Lower leg skin (tissue), 3 donors: ENCODE measurements at regions not wholly inside any gene's neighbourhood (a gene's known extent, or its start where the extent isn't known, plus 50 kb on each side); places are given as distances from the start of the nearest gene placed in this dataset.

Experiments used
- POLR2A ChIP-seq, 2 donors: fragments of 450-650 bp; IDR thresholded peaks; one replicate each; pipeline ENCODE4 v1.6.1; 2016 to 2017; ENCODE audit warnings: antibody characterized with exemption in 2 of 2, mild to moderate bottlenecking in 1 of 2, moderate library complexity in 1 of 2
- TF ChIP-seq, protein P1 (sequence below), 3 donors: fragments of 450-650 bp; IDR thresholded peaks; one replicate each; pipeline ENCODE4 v1.5.1; 2016; ENCODE audit warnings: antibody characterized with exemption in 3 of 3, mild to moderate bottlenecking in 3 of 3, moderate library complexity in 2 of 3

DNA sequence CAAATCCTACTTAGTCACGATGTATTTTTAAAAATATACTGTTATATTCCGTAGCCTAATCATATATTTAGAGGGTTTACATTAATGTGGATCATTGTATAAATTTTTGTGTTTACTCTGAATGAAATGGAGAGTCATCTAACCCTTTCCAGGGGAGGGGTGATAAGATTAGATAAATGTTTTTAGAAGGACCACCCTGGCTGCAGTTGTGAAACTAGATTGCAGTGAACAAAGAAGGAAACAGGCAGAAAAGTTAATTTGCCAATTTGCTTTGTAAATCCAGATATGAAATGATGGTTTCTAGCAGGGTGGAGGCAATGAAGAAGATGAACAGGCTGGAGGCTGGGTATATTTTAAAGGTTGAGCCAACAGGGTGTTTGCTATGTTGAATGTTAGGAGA, 477.7 kb upstream of the ZMIZ1 start:
- TF ChIP-seq, protein P1, sequence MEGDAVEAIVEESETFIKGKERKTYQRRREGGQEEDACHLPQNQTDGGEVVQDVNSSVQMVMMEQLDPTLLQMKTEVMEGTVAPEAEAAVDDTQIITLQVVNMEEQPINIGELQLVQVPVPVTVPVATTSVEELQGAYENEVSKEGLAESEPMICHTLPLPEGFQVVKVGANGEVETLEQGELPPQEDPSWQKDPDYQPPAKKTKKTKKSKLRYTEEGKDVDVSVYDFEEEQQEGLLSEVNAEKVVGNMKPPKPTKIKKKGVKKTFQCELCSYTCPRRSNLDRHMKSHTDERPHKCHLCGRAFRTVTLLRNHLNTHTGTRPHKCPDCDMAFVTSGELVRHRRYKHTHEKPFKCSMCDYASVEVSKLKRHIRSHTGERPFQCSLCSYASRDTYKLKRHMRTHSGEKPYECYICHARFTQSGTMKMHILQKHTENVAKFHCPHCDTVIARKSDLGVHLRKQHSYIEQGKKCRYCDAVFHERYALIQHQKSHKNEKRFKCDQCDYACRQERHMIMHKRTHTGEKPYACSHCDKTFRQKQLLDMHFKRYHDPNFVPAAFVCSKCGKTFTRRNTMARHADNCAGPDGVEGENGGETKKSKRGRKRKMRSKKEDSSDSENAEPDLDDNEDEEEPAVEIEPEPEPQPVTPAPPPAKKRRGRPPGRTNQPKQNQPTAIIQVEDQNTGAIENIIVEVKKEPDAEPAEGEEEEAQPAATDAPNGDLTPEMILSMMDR (IDR thresholded peaks at IDR 0.05): no peak
- no peak for TF ChIP-seq POLR2A (IDR thresholded peaks at IDR 0.05)
